ENCODE measurements at regions not wholly inside any gene's neighbourhood (a gene's known extent, or its start where the extent isn't known, plus 50 kb on each side); places are given as distances from the start of the nearest gene placed in this dataset.

DNA sequence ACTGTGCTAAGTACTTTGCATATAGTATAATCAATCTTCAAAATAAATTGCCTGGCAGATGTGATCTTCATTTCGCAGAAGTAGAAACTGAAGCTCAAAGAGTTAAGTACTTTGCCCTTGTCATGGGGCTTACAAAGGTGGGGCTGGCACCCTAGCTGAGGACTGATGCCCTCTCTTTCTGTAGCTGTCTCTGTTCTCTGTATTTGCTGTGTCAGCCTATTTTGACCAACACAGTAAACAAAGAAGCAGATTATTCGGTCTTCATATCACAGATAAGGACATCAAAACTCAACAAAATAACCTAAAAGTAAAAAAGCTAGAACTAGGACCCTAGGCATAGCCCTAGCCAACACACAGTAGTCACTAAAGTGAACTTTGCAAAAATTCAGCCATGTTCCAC is 570.5 kb upstream of the TENM3 start:
- DNase-seq: no peak
- Histone ChIP-seq H3K4me3 (ENCODE audit: low read depth, low read length) (no peak overlapping the region), H3K9me3 (ENCODE audit: severe bottlenecking) (no peaks in the 10 kb centered on the region), H3K27ac (no peak overlapping the region), H3K27me3 (ENCODE audit: insufficient read depth, low read depth, severe bottlenecking) (peaks cover 23% of the 10 kb centered on the region), H3K36me3 (no peaks in the 10 kb centered on the region)
- TF ChIP-seq, protein P1, sequence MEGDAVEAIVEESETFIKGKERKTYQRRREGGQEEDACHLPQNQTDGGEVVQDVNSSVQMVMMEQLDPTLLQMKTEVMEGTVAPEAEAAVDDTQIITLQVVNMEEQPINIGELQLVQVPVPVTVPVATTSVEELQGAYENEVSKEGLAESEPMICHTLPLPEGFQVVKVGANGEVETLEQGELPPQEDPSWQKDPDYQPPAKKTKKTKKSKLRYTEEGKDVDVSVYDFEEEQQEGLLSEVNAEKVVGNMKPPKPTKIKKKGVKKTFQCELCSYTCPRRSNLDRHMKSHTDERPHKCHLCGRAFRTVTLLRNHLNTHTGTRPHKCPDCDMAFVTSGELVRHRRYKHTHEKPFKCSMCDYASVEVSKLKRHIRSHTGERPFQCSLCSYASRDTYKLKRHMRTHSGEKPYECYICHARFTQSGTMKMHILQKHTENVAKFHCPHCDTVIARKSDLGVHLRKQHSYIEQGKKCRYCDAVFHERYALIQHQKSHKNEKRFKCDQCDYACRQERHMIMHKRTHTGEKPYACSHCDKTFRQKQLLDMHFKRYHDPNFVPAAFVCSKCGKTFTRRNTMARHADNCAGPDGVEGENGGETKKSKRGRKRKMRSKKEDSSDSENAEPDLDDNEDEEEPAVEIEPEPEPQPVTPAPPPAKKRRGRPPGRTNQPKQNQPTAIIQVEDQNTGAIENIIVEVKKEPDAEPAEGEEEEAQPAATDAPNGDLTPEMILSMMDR (IDR thresholded peaks at IDR 0.05; ENCODE audit: low read depth, low read length): no peak

- no peaks in the 10 kb centered on the region for H3K36me3 ChIP-seq
- no peak overlapping the region for H3K4me3 ChIP-seq (ENCODE audit: low read depth, low read length)
- no peak overlapping the region for H3K27ac ChIP-seq
- no peaks in the 10 kb centered on the region for H3K9me3 ChIP-seq (ENCODE audit: severe bottlenecking)
- TF ChIP-seq, protein P1 (IDR thresholded peaks at IDR 0.05; ENCODE audit: low read depth, low read length): no peak
- no peak for DNase-seq
- peaks cover 16% of the 10 kb centered on the region for H3K27me3 ChIP-seq (ENCODE audit: insufficient read depth, low read depth, severe bottlenecking)
Observed at GRCh38 chr4:181674315-181674875, 568.8 kb upstream of the TENM3 start.

DNA sequence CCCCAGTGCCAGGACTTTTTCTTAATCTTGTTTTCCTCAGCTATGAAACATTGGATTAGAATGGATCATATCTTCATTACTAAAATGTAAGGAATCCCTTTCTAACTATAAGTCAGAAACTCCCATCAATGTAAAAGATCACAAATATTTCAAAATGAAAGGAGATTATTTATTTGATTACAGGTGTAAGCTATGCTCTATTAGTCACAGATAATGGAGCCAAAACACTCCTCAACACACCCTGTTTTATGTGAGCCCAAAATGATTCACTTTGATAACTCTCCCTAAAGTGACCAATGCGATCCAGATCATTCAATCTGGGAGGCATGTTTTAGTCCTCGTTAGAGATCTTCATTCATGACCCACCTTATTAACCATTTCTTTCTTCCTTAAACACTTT is 566.7 kb upstream of the TENM3 start:
- DNase-seq: no peak
- H3K36me3 ChIP-seq: no peaks in the 10 kb centered on the region
- peaks cover 26% of the 10 kb centered on the region for H3K27me3 ChIP-seq (ENCODE audit: insufficient read depth, low read depth, severe bottlenecking)
- no peaks in the 10 kb centered on the region for H3K9me3 ChIP-seq (ENCODE audit: severe bottlenecking)
- no peak overlapping the region for H3K4me3 ChIP-seq (ENCODE audit: low read depth, low read length)
- TF ChIP-seq, protein P1 (IDR thresholded peaks at IDR 0.05; ENCODE audit: low read depth, low read length): no peak
- no peak overlapping the region for H3K27ac ChIP-seq

GRCh38 chr4:181677201-181677600 is 566.0 kb upstream of the TENM3 start:
- H3K27ac ChIP-seq: no peak overlapping the region
- peaks cover 28% of the 10 kb centered on the region for H3K27me3 ChIP-seq (ENCODE audit: insufficient read depth, low read depth, severe bottlenecking)
- TF ChIP-seq, protein P1 (IDR thresholded peaks at IDR 0.05; ENCODE audit: low read depth, low read length): no peak
- no peaks in the 10 kb centered on the region for H3K36me3 ChIP-seq
- no peaks in the 10 kb centered on the region for H3K9me3 ChIP-seq (ENCODE audit: severe bottlenecking)
- DNase-seq: no peak
- no peak overlapping the region for H3K4me3 ChIP-seq (ENCODE audit: low read depth, low read length)

- no peak overlapping the region for H3K27ac ChIP-seq
- H3K27me3 ChIP-seq (ENCODE audit: insufficient read depth, low read depth, severe bottlenecking): peaks cover 32% of the 10 kb centered on the region
- H3K9me3 ChIP-seq (ENCODE audit: severe bottlenecking): no peaks in the 10 kb centered on the region
- no peak overlapping the region for H3K4me3 ChIP-seq (ENCODE audit: low read depth, low read length)
- TF ChIP-seq, protein P1 (IDR thresholded peaks at IDR 0.05; ENCODE audit: low read depth, low read length): no peak
- H3K36me3 ChIP-seq: no peaks in the 10 kb centered on the region
- DNase-seq: no peak
Observed at GRCh38 chr4:181677621-181678020, 565.6 kb upstream of the TENM3 start.

DNA sequence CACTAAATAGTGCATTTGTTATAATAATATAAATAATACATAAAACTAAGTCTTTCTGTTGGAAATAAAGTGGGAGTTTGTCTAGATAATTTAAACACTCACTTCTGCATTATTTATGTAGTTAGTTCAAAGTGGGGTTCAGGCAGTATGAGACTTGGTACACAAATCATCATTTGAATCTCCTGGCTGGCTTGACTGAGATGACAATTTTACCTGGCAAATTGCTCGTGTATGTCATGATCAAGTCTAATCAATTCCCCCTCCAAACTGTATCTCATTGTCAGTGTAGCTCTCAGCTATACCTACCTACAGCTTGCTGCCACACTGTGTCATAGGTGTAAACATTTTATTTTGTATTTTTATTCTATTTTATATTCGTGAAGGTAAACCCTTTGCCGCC is 563.4 kb upstream of the TENM3 start:
- no peak for DNase-seq
- peaks cover 2% of the 10 kb centered on the region for H3K9me3 ChIP-seq (ENCODE audit: severe bottlenecking)
- H3K27ac ChIP-seq: no peak overlapping the region
- no peaks in the 10 kb centered on the region for H3K36me3 ChIP-seq
- TF ChIP-seq, protein P1 (IDR thresholded peaks at IDR 0.05; ENCODE audit: low read depth, low read length): no peak
- H3K27me3 ChIP-seq (ENCODE audit: insufficient read depth, low read depth, severe bottlenecking): peaks cover 36% of the 10 kb centered on the region
- no peak overlapping the region for H3K4me3 ChIP-seq (ENCODE audit: low read depth, low read length)
